NT2/D1 (cell line): ENCODE measurements at regions not wholly inside any gene's neighbourhood (a gene's known extent, or its start where the extent isn't known, plus 50 kb on each side); places are given as distances from the start of the nearest gene placed in this dataset.

ENCODE experiments used
- DNase-seq: peaks from one replicate; pipeline ENCODE4 v3.0.0-alpha.2; 2011; ENCODE audit warnings: low read depth, low spot score
- H3K27me3 ChIP-seq: 2 replicates; pipeline ENCODE4 v1.6.0; 2011; ENCODE audit warnings: mild to moderate bottlenecking; ENCODE audit not compliant: insufficient read length, insufficient read depth
- H3K36me3 ChIP-seq: 2 replicates; pipeline ENCODE4 v1.6.1; 2011; ENCODE audit warnings: mild to moderate bottlenecking, low read length, mixed read lengths; ENCODE audit not compliant: insufficient read depth, insufficient read length
- H3K4me1 ChIP-seq: 2 replicates; pipeline ENCODE4 v1.5.1; 2011; ENCODE audit not compliant: insufficient read depth, insufficient read length
- H3K4me3 ChIP-seq: 2 replicates; pipeline ENCODE4 v1.5.1; 2011; ENCODE audit warnings: low read depth; ENCODE audit not compliant: insufficient read length
- H3K9ac ChIP-seq: 2 replicates; pipeline ENCODE4 v1.6.0; 2011; ENCODE audit warnings: low read depth; ENCODE audit not compliant: insufficient read length
- H3K9me3 ChIP-seq: 2 replicates; pipeline ENCODE4 v1.5.1; 2011; ENCODE audit warnings: mild to moderate bottlenecking, low read length; ENCODE audit not compliant: insufficient read depth
- SUZ12 ChIP-seq: IDR thresholded peaks from 2 replicates; pipeline ENCODE4 v1.6.1; 2011; ENCODE audit not compliant: insufficient read length, insufficient read depth; ENCODE audit errors: extremely low read depth
- YY1 ChIP-seq: IDR thresholded peaks from 2 replicates; pipeline ENCODE4 v1.6.1; 2011; ENCODE audit not compliant: insufficient read length, insufficient read depth
- ZNF274 ChIP-seq: IDR thresholded peaks from 2 replicates; pipeline ENCODE4 v1.6.1; 2011; ENCODE audit warnings: mild to moderate bottlenecking, low read depth, low read length

DNA sequence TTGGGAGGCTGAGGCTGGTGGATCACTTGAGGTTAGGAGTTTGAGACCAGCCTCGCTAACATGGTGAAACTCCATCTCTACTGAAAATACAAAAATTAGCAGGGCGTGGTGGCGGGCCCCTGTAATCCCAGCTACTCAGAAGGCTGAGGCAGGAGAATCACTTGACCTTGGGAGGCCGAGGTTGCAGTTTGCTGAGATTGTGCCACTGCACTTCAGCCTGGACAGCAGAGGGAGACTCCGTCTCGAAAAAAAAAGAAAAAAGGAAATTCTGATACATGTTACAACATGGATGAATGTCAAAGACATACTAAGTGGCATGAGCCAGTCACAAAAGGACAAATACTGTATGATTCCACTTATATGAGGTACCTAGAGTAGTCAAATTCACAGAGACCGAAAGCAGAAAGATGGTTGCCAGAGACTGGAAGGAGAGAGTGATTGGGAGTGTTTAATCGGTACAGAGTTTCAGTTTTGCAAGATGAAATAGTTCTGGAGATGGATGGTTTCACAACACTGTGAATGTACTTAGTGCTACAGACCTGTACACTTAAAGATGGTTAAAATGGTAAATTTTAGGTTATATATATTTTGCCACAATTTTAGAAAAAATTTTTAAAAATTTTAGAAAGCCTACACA lies 92.3 kb downstream of the BLID start:
- DNase-seq: no peak
- Histone ChIP-seq H3K9me3 (no peaks in the 10 kb centered on the region), H3K4me3 (no peak overlapping the region), H3K27me3 (no peaks in the 10 kb centered on the region), H3K9ac (no peak overlapping the region), H3K36me3 (no peaks in the 10 kb centered on the region), H3K4me1 (no peaks in the 10 kb centered on the region)
- TF ChIP-seq ZNF274: no peak
- TF ChIP-seq YY1: no peak
- TF ChIP-seq SUZ12: no peak

DNA sequence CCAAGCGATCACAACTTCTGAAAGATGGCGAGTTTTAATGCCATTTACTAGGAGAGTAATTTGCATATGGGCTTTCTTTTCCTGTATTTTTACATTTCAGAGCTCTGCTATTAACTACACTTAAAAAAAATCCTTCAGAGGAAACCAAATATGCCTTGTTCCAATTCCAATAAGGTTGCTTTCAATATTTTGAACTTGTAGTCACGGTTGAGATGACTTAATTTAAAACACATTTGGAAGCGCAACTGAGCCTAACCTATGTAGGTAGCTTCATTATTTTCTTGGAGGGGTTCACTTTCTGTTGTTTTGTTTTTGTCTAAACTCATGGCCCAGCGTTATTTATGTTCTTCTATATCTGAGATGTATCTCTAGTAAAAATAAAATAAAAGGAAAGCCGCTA lies 93.4 kb downstream of the BLID start:
- no peak for DNase-seq
- Histone ChIP-seq H3K9ac (no peak overlapping the region), H3K9me3 (no peaks in the 10 kb centered on the region), H3K4me3 (no peak overlapping the region), H3K4me1 (no peaks in the 10 kb centered on the region), H3K27me3 (no peaks in the 10 kb centered on the region), H3K36me3 (no peaks in the 10 kb centered on the region)
- TF ChIP-seq SUZ12 (no peak), ZNF274 (no peak), YY1 (no peak)

DNA sequence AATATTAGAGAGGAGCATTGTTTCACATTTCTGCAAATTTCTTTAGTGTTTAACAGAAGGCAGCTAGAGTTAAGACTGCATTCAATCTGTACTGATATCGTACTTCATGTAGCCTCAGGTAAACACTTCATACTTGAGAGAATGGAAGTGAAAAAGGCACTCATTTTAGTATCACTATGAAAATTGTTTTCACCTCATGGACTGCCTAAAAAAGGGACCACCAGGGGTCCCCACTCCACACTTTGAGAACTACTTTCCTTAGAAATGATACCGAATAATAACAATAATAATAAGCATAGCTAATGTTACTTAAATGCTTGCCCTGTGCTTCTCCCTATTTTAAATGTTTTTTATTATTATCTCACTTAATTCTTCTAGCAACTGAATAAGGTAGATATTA lies 95.1 kb downstream of the BLID start:
- DNase-seq: no peak
- H3K4me1 ChIP-seq: no peaks in the 10 kb centered on the region
- TF ChIP-seq ZNF274: no peak
- no peak for TF ChIP-seq YY1
- TF ChIP-seq SUZ12: no peak

DNA sequence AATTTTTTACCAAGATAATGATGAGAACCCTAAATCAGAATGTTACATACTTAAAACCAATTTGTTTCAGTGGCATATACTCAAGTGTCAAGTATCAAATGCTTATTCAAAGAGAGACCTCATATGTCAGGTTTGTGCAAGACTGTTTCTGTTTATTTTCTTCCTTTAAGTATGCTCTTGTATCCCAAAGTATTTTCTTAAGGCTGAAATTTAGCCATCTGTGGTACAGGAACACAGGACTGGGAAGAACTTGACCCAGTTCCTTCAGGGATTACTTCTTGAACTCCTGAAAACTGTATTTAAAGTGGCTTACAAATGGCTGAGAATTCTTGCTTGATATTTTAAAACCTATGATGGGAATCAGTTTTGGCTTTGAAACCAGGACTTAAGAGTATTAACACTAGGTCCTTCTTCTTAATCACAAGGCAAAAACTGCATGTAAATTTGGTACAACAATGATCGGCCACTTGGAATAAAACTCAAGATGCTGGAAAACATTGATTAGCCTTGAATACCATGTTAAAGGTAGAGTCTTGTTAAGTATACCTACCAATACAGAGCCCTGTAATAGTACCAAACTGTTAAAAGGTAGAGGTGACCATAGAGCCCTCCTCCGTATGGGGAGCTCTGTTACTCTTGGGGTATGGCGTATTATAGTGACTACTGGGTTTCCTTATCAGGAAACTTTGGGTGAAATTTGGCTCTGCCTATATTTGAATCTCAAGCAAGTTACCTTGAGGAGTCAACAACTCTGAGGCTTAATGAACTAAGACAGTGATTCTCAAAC lies 95.9 kb downstream of the BLID start:
- Histone ChIP-seq H3K9ac (no peak overlapping the region), H3K36me3 (no peaks in the 10 kb centered on the region), H3K4me1 (no peaks in the 10 kb centered on the region), H3K9me3 (no peaks in the 10 kb centered on the region), H3K27me3 (no peaks in the 10 kb centered on the region), H3K4me3 (no peak overlapping the region)
- no peak for DNase-seq
- TF ChIP-seq ZNF274 (no peak), SUZ12 (no peak), YY1 (no peak)

More for the DNA sequence above, 95.1 kb downstream of the BLID start:
- Histone ChIP-seq H3K9me3 (no peaks in the 10 kb centered on the region), H3K27me3 (no peaks in the 10 kb centered on the region), H3K36me3 (no peaks in the 10 kb centered on the region), H3K9ac (no peak overlapping the region), H3K4me3 (no peak overlapping the region)

DNA sequence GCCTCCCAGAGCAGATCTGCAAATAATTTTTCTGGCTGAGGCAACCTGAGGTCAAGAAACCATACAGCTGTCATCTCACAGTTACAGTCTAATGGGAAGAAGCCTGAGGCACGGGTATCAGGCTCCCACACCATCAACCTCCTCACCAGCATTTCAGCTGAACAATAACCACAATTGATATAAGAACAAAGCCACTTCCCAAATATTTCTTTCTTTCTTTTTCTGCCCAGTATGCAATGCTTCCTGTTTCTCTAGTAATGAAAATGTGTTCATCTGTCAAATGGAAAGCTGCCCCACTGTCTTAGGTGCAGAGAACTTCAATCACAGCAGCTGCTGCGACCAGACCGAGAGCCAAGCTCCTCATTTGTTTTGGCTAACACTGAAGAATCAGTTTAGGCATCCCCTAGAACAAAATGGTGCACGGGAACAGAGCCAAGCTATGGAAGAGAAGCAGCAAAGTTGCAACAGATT lies 108.4 kb downstream of the BLID start:
- Histone ChIP-seq H3K9ac (no peak overlapping the region), H3K36me3 (no peaks in the 10 kb centered on the region), H3K4me1 (no peaks in the 10 kb centered on the region), H3K27me3 (no peaks in the 10 kb centered on the region), H3K9me3 (no peaks in the 10 kb centered on the region), H3K4me3 (no peak overlapping the region)
- no peak for TF ChIP-seq ZNF274
- no peak for TF ChIP-seq YY1
- TF ChIP-seq SUZ12: no peak
- no peak for DNase-seq

DNA sequence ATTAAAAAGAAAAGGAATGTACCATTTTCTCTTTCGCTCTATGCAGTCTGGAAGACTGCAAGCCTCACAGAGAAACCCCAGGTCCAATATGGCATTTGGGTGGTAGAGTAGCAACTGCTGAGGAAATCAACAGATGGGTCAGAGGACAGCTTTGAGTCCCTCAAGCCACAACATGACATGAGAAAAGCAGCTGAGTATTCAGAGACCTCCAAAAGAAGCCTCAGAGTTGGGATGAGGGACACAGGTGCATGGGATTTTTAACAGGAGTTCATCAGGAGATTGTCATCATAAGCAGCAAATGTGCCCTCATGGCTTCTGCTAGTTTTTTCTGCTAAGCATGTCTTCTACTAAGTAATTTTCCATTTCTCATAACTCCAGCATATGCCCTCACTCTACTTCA lies 111.6 kb downstream of the BLID start:
- H3K9ac ChIP-seq: no peak overlapping the region
- H3K9me3 ChIP-seq: no peaks in the 10 kb centered on the region
- DNase-seq: no peak
- no peak overlapping the region for H3K4me3 ChIP-seq
- TF ChIP-seq SUZ12: no peak
- TF ChIP-seq ZNF274: no peak
- no peaks in the 10 kb centered on the region for H3K36me3 ChIP-seq
- no peaks in the 10 kb centered on the region for H3K27me3 ChIP-seq
- no peaks in the 10 kb centered on the region for H3K4me1 ChIP-seq

DNA sequence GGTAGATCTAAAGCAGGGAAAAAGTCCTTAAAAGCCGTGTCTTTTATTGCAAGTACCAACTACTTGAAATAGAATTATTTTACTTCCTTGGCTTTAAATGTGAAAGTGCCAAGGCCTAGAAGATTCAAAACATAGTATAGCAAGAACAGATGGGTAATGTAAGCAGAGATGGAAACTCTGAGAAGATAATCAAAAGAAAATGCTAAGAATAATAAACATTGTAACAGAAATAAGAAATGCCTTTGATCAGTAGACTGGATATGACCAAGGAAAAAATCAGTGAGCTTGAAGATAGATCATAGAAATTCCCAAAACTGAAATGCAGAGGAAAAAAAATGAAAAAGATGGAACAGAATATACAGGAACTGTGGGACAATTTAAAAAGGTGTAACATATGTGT lies 113.1 kb downstream of the BLID start:
- H3K4me3 ChIP-seq: no peak overlapping the region
- H3K4me1 ChIP-seq: no peaks in the 10 kb centered on the region
- no peak for DNase-seq
- H3K36me3 ChIP-seq: no peaks in the 10 kb centered on the region
- no peaks in the 10 kb centered on the region for H3K27me3 ChIP-seq
- TF ChIP-seq YY1 (no peak), ZNF274 (no peak), SUZ12 (no peak)
- no peaks in the 10 kb centered on the region for H3K9me3 ChIP-seq
- no peak overlapping the region for H3K9ac ChIP-seq
